ENCODE measurements at regions not wholly inside any gene's neighbourhood (a gene's known extent, or its start where the extent isn't known, plus 50 kb on each side); places are given as distances from the start of the nearest gene placed in this dataset.

- no peak for DNase-seq
Measured at GRCh38 chr4:176507845-176508533, 188.2 kb downstream of the SPCS3 start.

DNA sequence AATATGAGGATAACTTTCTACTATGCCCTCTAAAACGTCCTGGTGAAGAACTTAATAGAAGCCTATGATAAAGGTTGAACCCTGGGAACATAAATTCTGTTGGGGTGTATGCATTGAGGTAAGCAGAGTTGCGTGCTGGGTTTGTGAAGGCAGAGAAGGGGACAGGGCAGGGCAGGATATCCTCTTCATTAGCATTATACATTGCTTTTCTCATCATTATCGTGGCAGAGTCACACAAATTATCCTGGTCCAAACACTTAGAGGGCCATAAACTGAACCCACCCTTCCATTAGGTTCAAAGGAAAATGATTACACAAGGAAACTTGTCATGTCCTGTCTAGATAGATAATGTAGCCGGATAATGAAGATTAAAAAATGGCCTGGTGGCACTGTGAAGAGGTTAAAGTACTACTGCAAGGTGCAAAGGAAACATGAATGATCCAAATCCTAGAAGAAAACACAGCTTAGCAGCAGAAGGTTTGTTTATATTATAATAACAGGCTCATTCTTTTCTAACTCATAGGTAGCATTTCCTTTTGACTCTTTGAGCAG lies 189.1 kb downstream of the SPCS3 start:
- DNase-seq: no peak

- no peak for DNase-seq
Measured at GRCh38 chr4:176525576-176525975, 205.8 kb downstream of the SPCS3 start.

DNA sequence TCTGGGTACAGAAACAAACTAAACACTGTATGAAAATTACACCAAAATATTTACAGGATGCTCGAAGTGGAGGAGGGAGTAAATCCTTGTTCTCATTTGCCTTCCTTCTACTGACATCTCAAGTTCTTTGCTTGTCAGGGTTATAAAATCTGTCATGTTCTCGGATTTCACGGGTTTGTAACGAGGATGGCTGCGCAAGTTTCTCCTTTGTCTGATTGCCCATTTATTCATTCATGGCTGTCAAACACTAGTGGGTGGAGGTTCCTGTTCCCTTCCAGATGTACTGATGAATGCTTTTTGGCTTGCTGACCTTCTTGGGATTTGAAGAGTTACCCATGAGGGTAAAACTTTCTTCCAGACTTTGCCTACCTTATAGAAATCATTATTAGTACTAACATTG lies 206.9 kb downstream of the SPCS3 start:
- DNase-seq: no peak

GRCh38 chr4:176529574-176529973 lies 209.8 kb downstream of the SPCS3 start:
- no peak for DNase-seq

DNA sequence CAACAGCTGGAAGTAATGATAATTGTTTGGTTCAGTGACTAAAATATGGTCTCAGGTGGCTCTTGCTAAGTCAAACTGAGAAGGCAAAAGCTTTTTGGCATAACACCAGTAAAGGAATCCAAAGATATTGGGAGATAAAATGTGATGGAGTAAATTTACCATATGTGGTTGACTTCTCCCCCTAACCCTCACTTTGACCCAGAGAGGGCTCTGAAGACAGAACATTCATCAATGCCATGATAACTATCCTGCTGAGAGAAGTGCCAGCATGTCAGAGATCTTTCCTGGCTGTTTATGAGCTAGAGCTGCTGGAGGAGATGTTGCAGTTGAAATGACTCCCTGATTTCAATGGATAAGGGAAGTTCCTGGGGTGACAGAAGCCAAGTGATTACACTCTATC lies 213.4 kb downstream of the SPCS3 start:
- DNase-seq: no peak

GRCh38 chr4:176534566-176534965 lies 214.8 kb downstream of the SPCS3 start:
- no peak for DNase-seq

DNA sequence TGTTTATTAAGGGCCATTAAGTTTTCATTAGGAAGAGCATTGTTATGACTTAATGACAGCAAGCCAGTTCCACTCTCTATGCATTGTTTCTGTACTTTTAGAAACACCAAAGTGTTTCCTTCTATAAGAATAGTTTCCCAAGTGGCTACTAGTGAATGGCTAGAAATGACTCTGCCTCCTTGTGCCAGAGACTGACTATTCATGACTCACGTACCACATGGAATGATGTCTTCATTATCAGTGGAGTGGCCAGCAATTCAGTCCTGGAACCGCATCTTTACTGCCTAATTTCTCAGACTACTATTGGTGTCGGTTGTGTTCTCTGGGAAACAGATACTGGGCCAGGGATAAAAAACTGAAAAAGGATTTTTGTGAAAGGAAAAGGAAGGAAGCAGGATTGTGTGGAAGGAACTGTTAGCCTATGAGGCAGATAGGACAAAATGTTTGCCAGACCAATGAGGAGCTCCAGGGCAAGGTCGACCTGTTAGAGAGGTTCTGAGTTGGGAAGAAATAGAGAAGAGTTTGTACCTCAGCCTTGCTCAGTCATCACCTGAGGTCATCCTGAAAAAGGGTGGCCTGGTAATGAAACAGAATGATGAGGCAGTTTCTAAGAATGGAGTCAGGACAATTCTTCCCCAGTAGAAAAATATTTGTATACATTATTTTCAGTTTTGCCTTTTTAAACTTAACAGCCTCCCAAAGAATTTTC lies 218.6 kb downstream of the SPCS3 start:
- DNase-seq: no peak

- no peak for DNase-seq
Measured at GRCh38 chr4:176539091-176539784, 219.5 kb downstream of the SPCS3 start.

GRCh38 chr4:176539785-176540175 lies 220.0 kb downstream of the SPCS3 start:
- DNase-seq: no peak

GRCh38 chr4:176540814-176541213 lies 221.0 kb downstream of the SPCS3 start:
- no peak for DNase-seq

- no peak for DNase-seq
Measured at GRCh38 chr4:176545872-176546271, 226.1 kb downstream of the SPCS3 start.

DNA sequence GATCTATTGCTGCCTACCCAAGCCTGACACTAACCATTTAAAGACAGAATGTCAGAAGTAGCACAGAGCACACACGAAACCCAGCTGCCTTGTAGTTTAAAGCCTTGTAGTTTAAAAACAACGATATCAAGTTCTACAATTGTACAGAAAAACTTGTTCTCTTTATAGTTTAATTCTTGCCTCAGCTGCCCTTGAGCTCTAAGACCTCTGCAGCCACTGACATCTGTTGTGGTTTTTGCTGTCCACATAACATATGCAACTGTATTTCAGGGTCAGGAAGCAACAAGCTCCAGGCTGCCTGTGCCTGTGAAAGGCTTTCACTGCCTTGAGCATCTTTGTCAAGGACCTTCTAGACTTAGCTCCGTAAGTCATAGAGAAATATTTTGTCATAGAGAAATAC lies 227.2 kb downstream of the SPCS3 start:
- no peak for DNase-seq

DNA sequence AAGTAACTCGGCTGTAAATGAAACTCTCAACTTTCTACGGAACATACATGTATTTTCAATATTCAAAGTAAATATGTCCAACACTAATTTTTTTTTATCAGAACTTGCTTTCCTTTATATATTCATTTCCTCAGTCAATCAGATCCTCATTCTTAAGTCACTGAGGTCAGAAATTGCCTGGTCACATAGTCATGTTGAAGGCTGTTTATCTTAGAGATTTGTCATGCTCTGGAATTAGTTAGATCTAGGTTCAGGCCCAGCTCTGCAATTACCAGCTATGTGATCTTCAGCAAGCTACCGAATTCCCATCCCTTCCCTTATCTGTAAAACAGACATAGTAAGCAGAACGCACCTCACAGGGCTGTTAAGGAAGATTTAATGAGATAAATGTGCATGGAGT lies 228.8 kb downstream of the SPCS3 start:
- DNase-seq: no peak

GRCh38 chr4:176549161-176549865 lies 229.5 kb downstream of the SPCS3 start:
- DNase-seq: no peak

- no peak for DNase-seq
Measured at GRCh38 chr4:176558661-176559060, 234.1 kb downstream of the VEGFC start.

GRCh38 chr4:176561368-176561767 lies 231.4 kb downstream of the VEGFC start:
- no peak for DNase-seq

- peak in 1 of 56 donors; percentile 5 for DNase-seq
Measured at GRCh38 chr4:176563591-176563990, 229.1 kb downstream of the VEGFC start.

- no peak for DNase-seq
Measured at GRCh38 chr4:176565049-176565448, 227.7 kb downstream of the VEGFC start.

GRCh38 chr4:176566769-176567168 lies 226.0 kb downstream of the VEGFC start:
- no peak for DNase-seq

DNA sequence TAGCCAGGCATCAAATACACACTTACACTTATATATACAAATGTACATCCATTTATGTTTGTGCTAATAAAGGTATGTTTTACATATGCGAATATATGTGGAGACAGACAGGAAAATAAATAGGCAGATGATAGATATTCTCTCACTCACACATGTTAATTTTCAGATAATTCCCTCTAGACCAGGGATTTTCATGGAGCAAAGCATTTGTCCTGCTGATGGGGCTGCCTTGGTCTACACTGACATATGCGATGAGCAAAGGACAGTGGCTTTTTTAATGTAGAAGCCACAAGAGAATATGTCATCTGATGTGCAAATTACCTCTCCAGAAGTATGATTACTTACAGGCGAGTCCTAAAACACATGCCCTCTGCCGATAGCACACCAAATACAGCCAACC lies 224.5 kb downstream of the VEGFC start:
- no peak for DNase-seq

DNA sequence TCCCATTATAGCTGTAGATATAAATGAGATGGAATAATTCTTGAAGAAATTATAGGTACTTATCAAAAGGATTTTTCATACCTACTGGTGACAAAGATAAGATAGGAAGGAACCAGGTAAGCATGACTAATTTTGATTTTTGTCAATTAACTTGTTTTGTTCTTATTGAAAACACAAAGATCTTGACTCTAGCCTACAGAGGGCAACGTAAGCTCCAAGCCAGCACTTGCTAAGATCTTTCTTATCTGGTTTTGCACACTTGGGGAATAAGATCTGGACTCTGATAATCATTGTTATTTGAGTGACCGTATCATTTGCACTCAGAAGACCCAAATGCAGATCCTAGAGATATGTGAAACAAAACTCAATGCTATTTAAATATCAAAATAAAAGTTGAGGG lies 223.4 kb downstream of the VEGFC start:
- no peak for DNase-seq
